GM12873 (cell line): ENCODE measurements at regions not wholly inside any gene's neighbourhood (a gene's known extent, or its start where the extent isn't known, plus 50 kb on each side); places are given as distances from the start of the nearest gene placed in this dataset.

Experiments
- CTCF ChIP-seq: IDR thresholded peaks from 2 replicates; pipeline ENCODE4 v1.5.1; 2012; ENCODE audit warnings: low read depth, mild to moderate bottlenecking, moderate library complexity, low read length, control low read depth; ENCODE audit not compliant: insufficient read depth; ENCODE audit errors: missing control alignments

GRCh38 chr5:82931110-82931509, 146.1 kb downstream of the TMEM167A start:
- no peak for TF ChIP-seq CTCF

GRCh38 chr5:82925061-82925411, 152.2 kb downstream of the TMEM167A start:
- TF ChIP-seq CTCF: no peak

GRCh38 chr5:82924226-82925060, 152.8 kb downstream of the TMEM167A start:
- TF ChIP-seq CTCF: no peak

- no peak for TF ChIP-seq CTCF
Observed at GRCh38 chr5:82922086-82922734, 155.0 kb downstream of the TMEM167A start.

- TF ChIP-seq CTCF: no peak
Observed at GRCh38 chr5:82918311-82919031, 158.7 kb downstream of the TMEM167A start.

GRCh38 chr5:82917584-82917983, 159.6 kb downstream of the TMEM167A start:
- no peak for TF ChIP-seq CTCF

- TF ChIP-seq CTCF: no peak
Observed at GRCh38 chr5:82913971-82914370, 163.2 kb downstream of the TMEM167A start.
